Chondrocyte (in vitro differentiated cells): ENCODE measurements at regions not wholly inside any gene's neighbourhood (a gene's known extent, or its start where the extent isn't known, plus 50 kb on each side); places are given as distances from the start of the nearest gene placed in this dataset.

Experiments
- DNase-seq: peaks from one replicate; pipeline ENCODE4 v3.0.0; 2021; ENCODE audit warnings: mixed read lengths, low spot score
- H3K27ac Mint-ChIP-seq: one replicate; pipeline ENCODE4 v1.8.0; 2021; ENCODE audit warnings: mild to moderate bottlenecking, moderate library complexity, mixed read lengths; ENCODE audit not compliant: unreplicated experiment
- H3K27me3 Mint-ChIP-seq: 2 replicates; pipeline ENCODE4 v1.8.0; 2021; ENCODE audit warnings: low read depth, mixed read lengths
- H3K36me3 Mint-ChIP-seq: 2 replicates; pipeline ENCODE4 v1.8.0; 2021; ENCODE audit warnings: low read depth, mixed read lengths
- H3K4me1 Mint-ChIP-seq: 2 replicates; pipeline ENCODE4 v1.8.0; 2021; ENCODE audit warnings: low read depth, mild to moderate bottlenecking, mixed read lengths
- H3K4me3 Mint-ChIP-seq: one replicate; pipeline ENCODE4 v1.8.0; 2021; ENCODE audit warnings: mild to moderate bottlenecking, moderate library complexity, mixed read lengths; ENCODE audit not compliant: unreplicated experiment
- H3K9me3 Mint-ChIP-seq: 2 replicates; pipeline ENCODE4 v1.8.0; 2021; ENCODE audit warnings: low read depth, mixed read lengths
- TF ChIP-seq, protein P1 (sequence below): fragments of 200-600 bp; sonication (generic); IDR thresholded peaks from 2 replicates; pipeline ENCODE4 v1.5.0; 2021; ENCODE audit warnings: antibody characterized with exemption, mild to moderate bottlenecking, moderate library complexity

DNA sequence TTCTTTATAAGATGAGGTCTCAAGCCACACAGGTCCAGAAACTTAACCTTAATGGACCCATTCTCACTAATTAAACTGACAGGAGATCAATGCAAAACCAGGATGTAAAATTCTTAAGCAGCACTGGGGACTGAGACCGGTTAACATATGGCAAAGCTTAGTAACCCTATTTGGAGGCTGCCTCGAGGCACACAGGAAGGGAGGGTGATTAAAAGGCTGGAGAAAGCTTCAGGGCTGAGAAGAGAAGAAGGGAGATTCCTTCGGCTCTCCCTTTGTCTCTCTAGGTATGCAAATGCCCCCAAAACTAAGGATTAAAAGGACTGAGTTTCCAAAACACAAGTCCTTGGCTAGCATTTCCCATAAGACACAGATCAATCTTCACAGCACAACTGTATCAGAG, 120.8 kb upstream of the DSCAM start:
- no peak for DNase-seq
- Mint-ChIP-seq H3K9me3 (peaks cover 2% of the 10 kb centered on the region), H3K36me3 (no peaks in the 10 kb centered on the region), H3K4me3 (no peak overlapping the region), H3K27me3 (peaks cover 2% of the 10 kb centered on the region), H3K27ac (no peak overlapping the region), H3K4me1 (peaks cover 4% of the 10 kb centered on the region)
- TF ChIP-seq, protein P1, sequence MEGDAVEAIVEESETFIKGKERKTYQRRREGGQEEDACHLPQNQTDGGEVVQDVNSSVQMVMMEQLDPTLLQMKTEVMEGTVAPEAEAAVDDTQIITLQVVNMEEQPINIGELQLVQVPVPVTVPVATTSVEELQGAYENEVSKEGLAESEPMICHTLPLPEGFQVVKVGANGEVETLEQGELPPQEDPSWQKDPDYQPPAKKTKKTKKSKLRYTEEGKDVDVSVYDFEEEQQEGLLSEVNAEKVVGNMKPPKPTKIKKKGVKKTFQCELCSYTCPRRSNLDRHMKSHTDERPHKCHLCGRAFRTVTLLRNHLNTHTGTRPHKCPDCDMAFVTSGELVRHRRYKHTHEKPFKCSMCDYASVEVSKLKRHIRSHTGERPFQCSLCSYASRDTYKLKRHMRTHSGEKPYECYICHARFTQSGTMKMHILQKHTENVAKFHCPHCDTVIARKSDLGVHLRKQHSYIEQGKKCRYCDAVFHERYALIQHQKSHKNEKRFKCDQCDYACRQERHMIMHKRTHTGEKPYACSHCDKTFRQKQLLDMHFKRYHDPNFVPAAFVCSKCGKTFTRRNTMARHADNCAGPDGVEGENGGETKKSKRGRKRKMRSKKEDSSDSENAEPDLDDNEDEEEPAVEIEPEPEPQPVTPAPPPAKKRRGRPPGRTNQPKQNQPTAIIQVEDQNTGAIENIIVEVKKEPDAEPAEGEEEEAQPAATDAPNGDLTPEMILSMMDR = no peak

DNA sequence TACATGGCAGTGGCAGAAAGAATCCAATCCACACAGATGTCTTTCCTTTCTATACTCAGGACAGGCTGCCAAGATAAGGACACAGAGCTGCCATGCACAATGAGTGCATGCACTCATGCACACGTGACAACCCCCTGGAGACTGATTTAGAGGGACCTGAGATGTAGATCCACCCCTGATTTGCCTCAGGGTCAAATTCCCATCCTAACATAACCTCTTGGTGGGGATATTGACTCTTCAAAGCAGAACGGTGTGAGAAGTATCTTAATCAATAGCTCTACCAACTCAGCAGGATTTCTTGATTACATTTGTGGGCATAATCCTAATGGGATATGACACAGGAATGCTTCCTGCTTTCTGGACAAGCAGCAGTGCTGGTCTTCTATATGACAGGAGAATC, 125.2 kb upstream of the DSCAM start:
- H3K36me3 Mint-ChIP-seq = no peaks in the 10 kb centered on the region
- H3K27ac Mint-ChIP-seq = no peak overlapping the region
- H3K9me3 Mint-ChIP-seq = peaks cover 20% of the 10 kb centered on the region
- TF ChIP-seq, protein P1 = no peak
- H3K4me3 Mint-ChIP-seq = no peak overlapping the region
- DNase-seq = no peak
- H3K4me1 Mint-ChIP-seq = no peaks in the 10 kb centered on the region
- peaks cover 2% of the 10 kb centered on the region for H3K27me3 Mint-ChIP-seq

DNA sequence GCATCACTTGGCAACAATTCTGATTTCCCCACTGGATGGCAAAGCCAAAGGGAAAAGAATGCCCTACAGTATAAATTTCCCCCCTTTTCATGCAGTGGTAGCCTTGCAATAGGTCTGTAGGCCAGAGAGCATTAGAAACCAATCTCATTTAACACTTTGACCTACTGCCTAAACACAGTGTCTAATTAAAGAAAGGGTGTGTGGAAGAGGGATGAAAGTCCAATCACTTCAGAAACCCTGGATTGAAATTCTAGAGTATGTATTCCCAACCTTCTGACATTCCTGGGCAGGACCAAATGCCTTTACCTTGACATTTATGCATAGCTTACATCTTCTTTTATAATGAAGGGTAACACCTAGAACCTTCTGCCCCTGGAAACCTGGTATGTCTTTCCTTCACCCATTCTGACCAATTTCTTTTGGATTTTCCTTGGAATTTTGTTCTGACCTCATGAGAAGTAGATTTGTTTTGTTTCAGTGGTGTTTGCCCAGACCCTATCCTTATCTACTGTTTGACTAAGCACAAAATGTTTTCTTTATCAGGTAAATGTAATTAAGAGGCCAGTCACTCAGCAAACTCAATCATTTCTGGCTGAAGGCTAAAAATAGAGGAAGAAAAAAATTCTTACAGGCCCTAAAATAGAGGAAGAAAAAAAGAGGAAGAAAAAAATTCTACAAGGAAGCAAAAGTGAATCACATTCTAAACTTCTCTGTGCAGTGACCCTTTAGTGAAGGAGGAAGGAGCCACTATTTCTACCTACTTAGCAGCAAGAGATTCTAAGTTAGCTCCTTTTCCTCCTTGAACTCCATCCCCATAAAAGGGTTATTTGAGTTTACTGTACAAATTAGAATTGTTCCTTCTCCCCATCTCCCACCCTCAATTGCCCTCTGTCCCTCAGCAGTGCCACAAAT, 129.5 kb upstream of the DSCAM start:
- peaks cover 2% of the 10 kb centered on the region for H3K36me3 Mint-ChIP-seq
- H3K27ac Mint-ChIP-seq = no peak overlapping the region

DNA sequence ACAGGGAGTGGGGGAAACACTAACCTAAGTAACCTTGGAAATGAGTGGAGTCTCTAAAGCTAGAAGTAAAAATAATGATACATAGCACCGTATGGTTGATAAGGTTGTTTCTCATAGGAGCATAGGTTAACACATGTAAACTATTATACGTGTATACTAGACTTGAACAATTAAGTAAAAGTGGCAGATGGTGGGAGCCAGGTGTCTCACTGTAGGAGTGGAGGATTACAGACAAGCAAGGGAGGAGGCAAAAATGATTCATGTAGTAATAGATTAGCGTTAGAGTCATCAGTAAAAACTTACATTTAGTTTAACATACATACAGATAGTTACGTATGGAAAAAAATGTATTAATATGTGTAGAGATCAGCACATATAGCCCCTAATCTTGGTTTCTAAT, 138.4 kb upstream of the DSCAM start:
- TF ChIP-seq, protein P1 = no peak

More for the DNA sequence above, 129.5 kb upstream of the DSCAM start:
- no peaks in the 10 kb centered on the region for H3K27me3 Mint-ChIP-seq
- no peak for DNase-seq
- H3K4me1 Mint-ChIP-seq = no peaks in the 10 kb centered on the region
- peaks cover 35% of the 10 kb centered on the region for H3K9me3 Mint-ChIP-seq
- TF ChIP-seq, protein P1 = no peak
- no peak overlapping the region for H3K4me3 Mint-ChIP-seq

DNA sequence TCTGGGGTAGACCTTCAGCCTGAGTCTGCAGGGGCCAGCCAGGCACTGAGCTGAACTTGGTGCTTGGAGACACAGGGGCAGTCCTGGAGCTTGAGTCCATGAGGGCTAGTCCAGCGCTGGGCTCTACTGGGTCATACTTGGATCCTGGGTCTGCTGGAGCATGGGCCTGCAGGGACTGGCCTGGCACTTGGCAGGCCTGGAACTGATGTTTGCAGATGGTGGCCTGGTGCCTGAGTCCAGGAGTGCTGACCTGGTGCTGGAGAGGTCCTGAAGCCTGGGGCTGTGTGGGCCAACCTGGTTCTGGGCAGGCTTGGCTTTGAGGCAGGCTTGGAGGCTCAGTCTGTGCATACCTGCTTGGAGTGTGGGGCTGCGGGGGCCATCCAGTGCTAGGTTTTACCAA, 143.4 kb upstream of the DSCAM start:
- DNase-seq = no peak
- Mint-ChIP-seq H3K4me3 (no peak overlapping the region), H3K9me3 (peaks cover 12% of the 10 kb centered on the region), H3K27me3 (no peaks in the 10 kb centered on the region), H3K4me1 (no peaks in the 10 kb centered on the region), H3K27ac (no peak overlapping the region), H3K36me3 (no peaks in the 10 kb centered on the region)
- TF ChIP-seq, protein P1 = no peak

More for the DNA sequence above, 138.4 kb upstream of the DSCAM start:
- Mint-ChIP-seq H3K4me3 (no peak overlapping the region), H3K27me3 (no peaks in the 10 kb centered on the region), H3K9me3 (peaks cover 34% of the 10 kb centered on the region), H3K4me1 (no peaks in the 10 kb centered on the region), H3K27ac (no peak overlapping the region), H3K36me3 (peaks cover 2% of the 10 kb centered on the region)
- DNase-seq = no peak
